ENCODE measurements at regions not wholly inside any gene's neighbourhood (a gene's known extent, or its start where the extent isn't known, plus 50 kb on each side); places are given as distances from the start of the nearest gene placed in this dataset.

- no peak overlapping the region for H3K27ac Mint-ChIP-seq (ENCODE audit: unreplicated experiment)
- FAIRE-seq (no peak), DNase-seq (ENCODE audit: low read depth) (no peak)
- Histone ChIP-seq H3K9me3 (ENCODE audit: insufficient read depth, low read depth, low read length) (no peaks in the 10 kb centered on the region), H3K79me2 (ENCODE audit: insufficient read depth, low read length) (no peaks in the 10 kb centered on the region), H3K27me3 (ENCODE audit: insufficient read depth, low read length) (no peaks in the 10 kb centered on the region), H3K27ac (ENCODE audit: low read depth, low read length) (no peak overlapping the region), H3K9ac (ENCODE audit: low read length) (no peak overlapping the region), H3K4me1 (ENCODE audit: insufficient read depth, low read length) (no peaks in the 10 kb centered on the region), H2AFZ (ENCODE audit: low read depth, low read length) (no peak overlapping the region), H3K36me3 (ENCODE audit: insufficient read depth, low read length) (no peaks in the 10 kb centered on the region), H3K4me3 (ENCODE audit: insufficient read depth, low read depth, low read length) (no peak overlapping the region), H4K20me1 (ENCODE audit: insufficient read depth, low read length) (no peaks in the 10 kb centered on the region), H3K4me2 (ENCODE audit: low read length) (no peak overlapping the region)
- no peaks in the 10 kb centered on the region for H3K9me3 Mint-ChIP-seq (ENCODE audit: unreplicated experiment)
- no peak for TF ChIP-seq EZH2 (IDR thresholded peaks at IDR 0.05; ENCODE audit: insufficient read depth, low read length)
- H3K4me1 Mint-ChIP-seq (ENCODE audit: low read depth, unreplicated experiment), result no peaks in the 10 kb centered on the region
- no peaks in the 10 kb centered on the region for H3K27me3 Mint-ChIP-seq (ENCODE audit: low read depth, unreplicated experiment)
- no peaks in the 10 kb centered on the region for H3K36me3 Mint-ChIP-seq (ENCODE audit: low read depth, unreplicated experiment)
- no peak overlapping the region for H3K4me3 Mint-ChIP-seq (ENCODE audit: unreplicated experiment)
Observed at GRCh38 chr20:60168963-60169362, 210.7 kb downstream of the CDH26 start.

GRCh38 chr20:60170116-60170515, 211.9 kb downstream of the CDH26 start:
- Histone ChIP-seq H3K4me3 (ENCODE audit: insufficient read depth, low read depth, low read length) (no peak overlapping the region), H3K79me2 (ENCODE audit: insufficient read depth, low read length) (no peaks in the 10 kb centered on the region), H3K27ac (ENCODE audit: low read depth, low read length) (no peak overlapping the region), H3K27me3 (ENCODE audit: insufficient read depth, low read length) (no peaks in the 10 kb centered on the region), H3K36me3 (ENCODE audit: insufficient read depth, low read length) (no peaks in the 10 kb centered on the region), H4K20me1 (ENCODE audit: insufficient read depth, low read length) (no peaks in the 10 kb centered on the region), H3K4me2 (ENCODE audit: low read length) (no peak overlapping the region), H2AFZ (ENCODE audit: low read depth, low read length) (no peak overlapping the region), H3K9me3 (ENCODE audit: insufficient read depth, low read depth, low read length) (no peaks in the 10 kb centered on the region), H3K9ac (ENCODE audit: low read length) (no peak overlapping the region), H3K4me1 (ENCODE audit: insufficient read depth, low read length) (no peaks in the 10 kb centered on the region)
- DNase-seq (ENCODE audit: low read depth) (no peak), FAIRE-seq (no peak)
- Mint-ChIP-seq H3K4me1 (ENCODE audit: low read depth, unreplicated experiment) (no peaks in the 10 kb centered on the region), H3K9me3 (ENCODE audit: unreplicated experiment) (no peaks in the 10 kb centered on the region), H3K27me3 (ENCODE audit: low read depth, unreplicated experiment) (no peaks in the 10 kb centered on the region), H3K36me3 (ENCODE audit: low read depth, unreplicated experiment) (no peaks in the 10 kb centered on the region), H3K27ac (ENCODE audit: unreplicated experiment) (no peak overlapping the region), H3K4me3 (ENCODE audit: unreplicated experiment) (no peak overlapping the region)
- TF ChIP-seq CTCF (IDR thresholded peaks at IDR 0.05; ENCODE audit: insufficient read depth, low read depth, low read length) (no peak), EZH2 (IDR thresholded peaks at IDR 0.05; ENCODE audit: insufficient read depth, low read length) (no peak)

- no peaks in the 10 kb centered on the region for H3K79me2 ChIP-seq (ENCODE audit: insufficient read depth, low read length)
- no peak overlapping the region for H2AFZ ChIP-seq (ENCODE audit: low read depth, low read length)
- DNase-seq (ENCODE audit: low read depth), result no peak
- H3K4me1 Mint-ChIP-seq (ENCODE audit: low read depth, unreplicated experiment), result no peaks in the 10 kb centered on the region
- H3K36me3 ChIP-seq (ENCODE audit: insufficient read depth, low read length), result no peaks in the 10 kb centered on the region
- no peak overlapping the region for H3K4me2 ChIP-seq (ENCODE audit: low read length)
- H4K20me1 ChIP-seq (ENCODE audit: insufficient read depth, low read length), result no peaks in the 10 kb centered on the region
- H3K9me3 ChIP-seq (ENCODE audit: insufficient read depth, low read depth, low read length), result no peaks in the 10 kb centered on the region
- TF ChIP-seq EZH2 (IDR thresholded peaks at IDR 0.05; ENCODE audit: insufficient read depth, low read length), result no peak
- TF ChIP-seq CTCF (IDR thresholded peaks at IDR 0.05; ENCODE audit: insufficient read depth, low read depth, low read length), result no peak
- H3K9me3 Mint-ChIP-seq (ENCODE audit: unreplicated experiment), result no peaks in the 10 kb centered on the region
- H3K9ac ChIP-seq (ENCODE audit: low read length), result no peak overlapping the region
- H3K4me3 Mint-ChIP-seq (ENCODE audit: unreplicated experiment), result no peak overlapping the region
- no peaks in the 10 kb centered on the region for H3K36me3 Mint-ChIP-seq (ENCODE audit: low read depth, unreplicated experiment)
- H3K4me1 ChIP-seq (ENCODE audit: insufficient read depth, low read length), result no peaks in the 10 kb centered on the region
- no peak overlapping the region for H3K27ac Mint-ChIP-seq (ENCODE audit: unreplicated experiment)
- no peak for FAIRE-seq
- H3K27ac ChIP-seq (ENCODE audit: low read depth, low read length), result no peak overlapping the region
- no peaks in the 10 kb centered on the region for H3K27me3 ChIP-seq (ENCODE audit: insufficient read depth, low read length)
- no peaks in the 10 kb centered on the region for H3K27me3 Mint-ChIP-seq (ENCODE audit: low read depth, unreplicated experiment)
- no peak overlapping the region for H3K4me3 ChIP-seq (ENCODE audit: insufficient read depth, low read depth, low read length)
Observed at GRCh38 chr20:60171313-60171712, 213.1 kb downstream of the CDH26 start.

Data from astrocyte (in vitro differentiated cells and primary cell).